Heart left ventricle (tissue), 13 donors: ENCODE measurements at regions not wholly inside any gene's neighbourhood (a gene's known extent, or its start where the extent isn't known, plus 50 kb on each side); places are given as distances from the start of the nearest gene placed in this dataset.

Experiments
- CTCF ChIP-seq, 12 donors: fragments of 200-600 bp; sonication (generic) in 4 of 12; IDR thresholded peaks; one replicate each; pipeline versions ENCODE4 v1.5.0 to v1.8.0; 2018 to 2022; ENCODE audit warnings: antibody characterized with exemption in 12 of 12, mild to moderate bottlenecking in 5 of 12
- POLR2A ChIP-seq, 2 donors: fragments of 450-650 bp; IDR thresholded peaks; one replicate each; pipeline ENCODE4 v1.6.1; 2017; ENCODE audit warnings: antibody characterized with exemption in 2 of 2, mild to moderate bottlenecking in 2 of 2, moderate library complexity in 2 of 2
- donor health status: ischemic (EF 13 %, LVEDD 7.1; RV severe dilation, severe dysfunction).
- donor health status: DM: no; HTN: yes; CAD: no.
- donor health status: DM: no; HTN: no; CAD: no.
- donor health status: ischemic (EF 25% LVEDD 6.9; RV normal size, moderate dysfunction).
- donor health status: ischemic (EF 25% LVEDD 5.7; RV mildly dilated, moderate dysfunction).
- donor health status: ischemic (EF 35%, LVEDD 5.7; RV mildly dilated, moderate dysfunction).
- donor health status: nonischemic (EF 11% LVEDD 7.7; RV severe dilation, severe dysfunction).
- donor health status: DM: yes; HTN: yes; CAD: no.
- donor health status: PGD.
- donor health status: ischemic (EF 29% LVEDD 5.4; RV normal size, mild dysfunction).
- donor health status: nonischemic (EF 23%, LVEDD 6.1; RV moderate dilation, normal function).

- no peak for TF ChIP-seq CTCF (IDR thresholded peaks at IDR 0.05)
- TF ChIP-seq POLR2A (IDR thresholded peaks at IDR 0.05), result no peak
Observed at GRCh38 chr9:70477146-70477745, 62.8 kb upstream of the KLF9 start.
